ENCODE measurements at regions not wholly inside any gene's neighbourhood (a gene's known extent, or its start where the extent isn't known, plus 50 kb on each side); places are given as distances from the start of the nearest gene placed in this dataset.

GRCh38 chr19:32104153-32104849, 241.1 kb upstream of the ZNF507 start:
- in situ Hi-C loops (cut with HindIII; ENCODE audit: low pct_ligation_motif_present, low pct_unique_long_range_greater_than_20kb, low sequenced_read_pairs) = no loop called here
- no peak for DNase-seq

GRCh38 chr19:32104850-32105235, 240.6 kb upstream of the ZNF507 start:
- in situ Hi-C loops (cut with HindIII; ENCODE audit: low pct_ligation_motif_present, low pct_unique_long_range_greater_than_20kb, low sequenced_read_pairs) = no loop called here
- no peak for DNase-seq

GRCh38 chr19:32105527-32106310, 239.7 kb upstream of the ZNF507 start:
- no peak for DNase-seq
- in situ Hi-C loops (cut with HindIII; ENCODE audit: low pct_ligation_motif_present, low pct_unique_long_range_greater_than_20kb, low sequenced_read_pairs) = no loop called here

GRCh38 chr19:32122258-32122657, 223.2 kb upstream of the ZNF507 start:
- DNase-seq = no peak
- in situ Hi-C loops (cut with HindIII; ENCODE audit: low pct_ligation_motif_present, low pct_unique_long_range_greater_than_20kb, low sequenced_read_pairs) = no loop called here

DNA sequence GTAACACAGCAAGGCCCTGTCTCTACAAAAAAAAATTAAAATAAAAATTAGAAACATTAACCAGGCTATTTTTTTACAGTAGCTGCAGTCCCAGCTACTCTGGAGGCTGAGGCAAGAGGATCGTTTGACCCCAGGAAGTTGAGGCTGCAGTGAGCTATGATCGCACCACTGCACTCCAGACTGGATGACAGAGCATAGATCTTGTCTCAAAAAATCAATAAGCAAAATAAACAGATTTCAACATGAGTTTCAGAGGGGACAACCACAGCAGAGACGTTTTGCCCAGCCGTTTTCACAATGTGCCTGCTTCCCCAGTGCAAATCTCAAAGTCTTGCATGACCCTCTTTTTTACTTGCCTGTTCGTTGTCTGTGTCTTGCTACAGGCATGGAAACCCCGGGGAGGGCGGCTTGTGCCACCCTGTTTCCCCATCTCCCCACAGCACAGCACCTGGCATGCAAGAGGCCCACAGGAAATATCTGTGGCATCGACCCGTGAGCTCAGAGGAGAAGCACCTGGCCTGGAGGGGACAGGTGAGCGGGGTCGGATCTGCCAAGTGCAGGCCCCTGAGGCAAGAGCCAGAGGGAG, 222.0 kb upstream of the ZNF507 start:
- no peak for DNase-seq
- in situ Hi-C loops (cut with HindIII; ENCODE audit: low pct_ligation_motif_present, low pct_unique_long_range_greater_than_20kb, low sequenced_read_pairs) = no loop called here

- in situ Hi-C loops (cut with HindIII; ENCODE audit: low pct_ligation_motif_present, low pct_unique_long_range_greater_than_20kb, low sequenced_read_pairs) = no loop called here
- DNase-seq = no peak
Measured at GRCh38 chr19:32124585-32124984, 220.8 kb upstream of the ZNF507 start.

- in situ Hi-C loops (cut with HindIII; ENCODE audit: low pct_ligation_motif_present, low pct_unique_long_range_greater_than_20kb, low sequenced_read_pairs) = no loop called here
- DNase-seq = no peak
Measured at GRCh38 chr19:32129141-32129540, 216.3 kb upstream of the ZNF507 start.

DNA sequence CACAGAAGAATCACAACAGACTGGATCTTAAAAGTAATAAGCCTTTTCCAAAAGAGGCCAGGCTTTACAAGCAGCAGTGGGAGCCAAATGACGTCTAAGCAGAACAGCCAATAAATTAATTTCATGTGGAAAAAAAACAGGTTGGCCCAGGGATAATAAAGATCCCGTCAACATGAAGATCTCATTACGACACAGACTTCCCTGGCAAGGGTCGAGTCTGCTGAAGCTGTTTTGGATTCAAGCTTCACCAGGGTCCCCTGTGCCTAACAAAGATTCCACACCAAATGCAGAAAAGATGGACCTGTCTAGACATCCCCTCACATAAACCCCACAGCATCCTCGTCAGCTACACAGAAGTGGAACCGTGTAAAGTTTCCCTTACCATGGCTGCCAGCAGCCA, 215.1 kb upstream of the ZNF507 start:
- in situ Hi-C loops (cut with HindIII; ENCODE audit: low pct_ligation_motif_present, low pct_unique_long_range_greater_than_20kb, low sequenced_read_pairs) = no loop called here
- no peak for DNase-seq

GRCh38 chr19:32131005-32131404, 214.4 kb upstream of the ZNF507 start:
- in situ Hi-C loops (cut with HindIII; ENCODE audit: low pct_ligation_motif_present, low pct_unique_long_range_greater_than_20kb, low sequenced_read_pairs) = no loop called here
- DNase-seq = no peak

GRCh38 chr19:32138416-32138815, 207.0 kb upstream of the ZNF507 start:
- DNase-seq = no peak
- in situ Hi-C loops (cut with HindIII; ENCODE audit: low pct_ligation_motif_present, low pct_unique_long_range_greater_than_20kb, low sequenced_read_pairs) = no loop called here

DNA sequence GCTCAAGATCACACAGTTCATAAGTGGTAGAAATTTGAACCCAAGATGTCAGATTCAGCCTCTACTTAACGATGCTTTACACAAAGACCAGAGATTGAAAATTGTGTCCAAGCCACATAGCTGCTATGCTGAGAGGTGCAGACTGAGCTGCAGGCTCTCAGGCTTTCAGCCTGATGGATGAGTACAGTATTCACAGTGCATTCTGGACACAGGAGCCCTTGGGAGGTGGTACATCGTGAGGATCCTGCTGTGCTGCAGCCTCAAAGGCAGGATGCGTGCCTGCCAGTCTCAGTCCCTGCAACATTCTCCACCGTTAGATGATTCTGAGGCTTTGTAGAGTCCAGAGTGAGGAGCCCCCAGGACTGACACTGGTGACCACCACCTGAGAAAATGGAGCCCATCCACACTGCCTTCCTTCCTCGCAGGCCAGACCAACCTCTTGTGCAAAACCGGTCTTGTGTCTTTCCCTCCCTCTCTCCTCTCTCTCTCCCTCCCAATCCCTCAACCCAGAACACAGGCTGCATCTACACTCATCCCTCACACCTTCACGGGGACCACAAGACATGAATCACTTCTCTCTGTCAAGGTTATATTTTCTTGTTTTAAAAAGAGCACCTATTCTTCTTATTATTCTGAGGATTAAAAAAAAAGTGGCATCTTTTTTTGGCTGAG, 203.4 kb upstream of the ZNF507 start:
- in situ Hi-C loops (cut with HindIII; ENCODE audit: low pct_ligation_motif_present, low pct_unique_long_range_greater_than_20kb, low sequenced_read_pairs) = no loop called here
- no peak for DNase-seq

DNA sequence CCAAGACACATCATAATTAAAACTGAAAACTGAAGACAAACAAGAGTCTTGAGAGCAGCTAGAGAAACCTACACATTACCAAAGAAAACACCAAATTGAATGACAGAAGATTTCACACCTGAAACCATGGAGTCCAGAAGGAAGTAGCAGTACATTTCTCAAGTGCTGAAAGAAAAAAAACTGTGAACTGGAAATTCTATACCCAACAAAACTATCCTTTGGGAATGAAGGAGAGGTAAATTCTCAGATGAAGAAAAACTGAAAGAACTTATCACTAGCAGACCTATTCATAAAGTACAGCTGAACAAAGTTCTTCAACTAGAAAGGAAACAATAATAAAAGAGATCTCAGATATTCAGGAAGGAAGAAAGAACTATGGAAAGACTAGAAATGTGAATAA, 198.7 kb upstream of the ZNF507 start:
- in situ Hi-C loops (cut with HindIII; ENCODE audit: low pct_ligation_motif_present, low pct_unique_long_range_greater_than_20kb, low sequenced_read_pairs) = no loop called here
- DNase-seq = no peak

DNA sequence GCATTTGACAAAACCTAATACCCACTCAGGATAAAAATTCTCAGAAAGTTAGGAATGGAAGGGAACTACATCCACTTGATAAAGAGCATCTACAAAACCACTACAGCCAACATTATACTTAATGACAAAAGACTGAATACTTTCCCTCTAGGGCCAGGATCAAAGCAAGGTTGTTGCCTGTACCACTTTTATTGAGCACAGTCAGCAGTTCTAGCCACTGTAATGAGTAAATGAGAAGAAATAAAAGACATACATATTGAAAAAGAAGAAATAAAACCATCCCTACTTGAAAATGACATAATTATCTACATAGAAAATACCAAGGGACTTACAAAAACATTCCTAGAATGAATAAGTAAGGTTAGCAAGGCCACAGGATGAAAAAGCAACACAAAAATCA, 194.8 kb upstream of the ZNF507 start:
- in situ Hi-C loops (cut with HindIII; ENCODE audit: low pct_ligation_motif_present, low pct_unique_long_range_greater_than_20kb, low sequenced_read_pairs) = no loop called here
- no peak for DNase-seq

DNA sequence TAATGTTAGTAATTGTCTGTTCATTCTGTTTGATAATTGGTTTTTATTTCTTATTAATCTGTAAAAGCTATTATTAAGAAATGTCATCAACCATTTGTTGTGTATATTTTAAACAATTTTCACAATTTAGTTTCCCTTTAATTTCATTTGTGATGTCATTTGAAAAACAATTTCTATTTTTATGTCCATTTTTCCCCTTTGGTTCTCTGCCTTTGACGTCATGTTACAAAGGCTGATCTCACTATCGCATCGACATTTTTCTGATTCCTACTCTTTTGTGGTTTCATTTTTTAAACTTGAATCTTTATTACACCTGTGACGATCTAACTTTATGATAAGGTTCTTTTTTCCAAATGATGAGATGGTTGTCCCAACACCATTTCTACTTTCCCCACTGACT, 191.0 kb upstream of the ZNF507 start:
- in situ Hi-C loops (cut with HindIII; ENCODE audit: low pct_ligation_motif_present, low pct_unique_long_range_greater_than_20kb, low sequenced_read_pairs) = no loop called here
- no peak for DNase-seq

DNA sequence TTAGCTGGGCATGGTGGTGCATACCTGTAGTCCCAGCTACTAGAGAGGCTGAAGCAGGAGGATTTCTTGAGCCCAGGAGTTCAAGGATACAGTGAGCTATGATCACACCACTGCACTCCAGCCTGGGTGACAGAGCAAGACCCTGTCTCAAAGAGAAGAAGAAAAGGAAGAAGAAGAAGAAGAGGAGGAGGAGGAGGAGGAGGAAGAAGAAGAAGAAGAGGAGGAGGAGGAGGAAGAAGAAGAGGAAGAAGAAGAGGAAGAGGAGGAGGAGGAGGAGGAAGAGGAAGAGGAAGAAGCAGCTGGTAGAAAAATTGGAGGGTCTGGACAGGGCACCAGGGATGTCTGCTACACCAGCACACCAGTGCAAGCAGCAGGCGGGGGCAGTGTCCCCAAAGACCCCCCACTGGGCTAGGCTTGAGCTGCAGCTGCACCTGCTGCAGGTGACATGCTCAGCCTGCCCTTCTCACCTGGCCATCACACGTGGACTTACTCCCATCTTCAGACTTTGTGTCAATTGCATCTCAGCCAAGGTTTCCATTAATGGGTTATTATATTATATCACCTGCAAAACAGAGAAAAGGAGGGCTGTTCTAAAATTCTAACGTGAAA, 180.9 kb upstream of the ZNF507 start:
- in situ Hi-C loops (cut with HindIII; ENCODE audit: low pct_ligation_motif_present, low pct_unique_long_range_greater_than_20kb, low sequenced_read_pairs) = no loop called here
- DNase-seq = no peak

DNA sequence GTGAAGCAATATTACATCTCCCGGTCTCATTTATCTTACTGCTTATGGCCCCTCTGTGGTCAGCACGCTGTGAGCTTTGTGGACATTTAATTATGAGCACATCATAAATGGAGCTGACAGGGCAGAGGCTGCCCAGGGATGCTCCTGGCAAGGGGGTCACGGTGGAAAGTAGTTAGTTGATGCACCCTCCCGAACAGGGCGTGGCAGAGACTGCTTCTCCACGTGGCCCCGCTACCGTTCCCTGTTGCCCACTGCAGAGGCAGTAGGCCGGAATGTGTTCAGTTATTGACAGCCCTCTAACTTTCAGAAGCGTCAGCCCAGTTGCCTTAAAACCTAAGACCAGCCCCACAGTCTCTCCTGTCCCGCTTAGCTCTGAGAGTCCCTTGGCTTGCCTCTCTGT, 180.3 kb upstream of the ZNF507 start:
- no peak for DNase-seq
- in situ Hi-C loops (cut with HindIII; ENCODE audit: low pct_ligation_motif_present, low pct_unique_long_range_greater_than_20kb, low sequenced_read_pairs) = no loop called here

DNA sequence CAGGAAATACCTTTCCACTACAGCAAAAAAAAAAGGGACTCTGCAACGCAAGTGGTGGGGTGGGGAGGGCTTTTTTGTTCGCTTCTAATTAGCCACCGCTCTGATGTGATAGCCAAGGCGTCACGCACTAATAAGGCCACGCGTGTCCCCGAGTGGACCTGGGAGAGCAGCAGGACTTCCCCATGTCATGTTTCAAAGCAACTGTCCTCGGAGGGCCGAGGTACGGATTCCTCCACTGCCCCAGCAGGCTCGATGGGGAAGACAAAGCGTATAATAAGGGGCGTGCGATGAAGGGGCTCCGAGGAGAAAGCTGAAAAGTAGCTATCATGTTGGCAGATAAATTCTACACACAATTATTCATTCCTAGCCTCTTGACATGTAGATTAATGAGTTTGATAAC, 179.7 kb upstream of the ZNF507 start:
- in situ Hi-C loops (cut with HindIII; ENCODE audit: low pct_ligation_motif_present, low pct_unique_long_range_greater_than_20kb, low sequenced_read_pairs) = no loop called here
- DNase-seq = no peak

DNA sequence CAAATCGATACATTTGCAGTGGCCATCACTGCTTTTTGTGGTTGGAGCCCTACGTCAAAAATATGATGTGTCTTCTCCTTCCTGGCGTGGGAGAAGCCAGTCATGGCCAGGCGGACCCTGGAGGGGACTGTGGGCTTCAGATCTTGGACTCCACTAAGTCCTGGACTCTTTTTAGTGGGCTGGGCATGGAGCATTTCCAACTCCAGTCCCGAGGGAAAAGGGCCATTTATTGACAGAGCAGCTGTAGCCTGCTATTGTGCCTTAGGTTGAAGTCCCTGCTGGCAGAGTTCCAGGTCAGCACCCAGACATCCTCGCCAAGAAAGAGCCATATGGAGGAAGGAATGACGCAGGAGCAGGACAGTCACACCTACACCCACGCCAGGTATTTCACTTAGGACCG, 179.2 kb upstream of the ZNF507 start:
- no peak for DNase-seq
- in situ Hi-C loops (cut with HindIII; ENCODE audit: low pct_ligation_motif_present, low pct_unique_long_range_greater_than_20kb, low sequenced_read_pairs) = no loop called here

DNA sequence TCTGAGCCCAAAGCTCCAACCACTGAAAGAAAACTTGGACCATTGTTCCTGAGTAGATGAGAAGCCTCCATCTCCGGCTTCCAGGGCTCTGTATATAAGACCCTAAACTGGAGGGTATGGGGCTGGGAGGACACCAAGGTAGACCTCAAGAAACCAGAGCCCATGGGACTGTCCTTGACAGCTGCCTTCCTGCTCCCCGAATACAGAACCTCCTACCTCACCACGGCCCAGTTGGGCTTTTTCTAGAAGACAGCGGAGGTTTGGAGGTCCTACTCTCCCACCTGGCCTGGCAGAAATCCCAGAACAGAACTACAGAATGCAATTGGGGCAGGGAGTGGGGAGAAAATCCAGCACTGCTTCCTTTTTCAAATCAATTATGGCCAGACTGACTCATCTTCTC, 177.3 kb upstream of the ZNF507 start:
- in situ Hi-C loops (cut with HindIII; ENCODE audit: low pct_ligation_motif_present, low pct_unique_long_range_greater_than_20kb, low sequenced_read_pairs) = no loop called here

More for the DNA sequence above, 177.3 kb upstream of the ZNF507 start:
- no peak for DNase-seq
